A549 (cell line): ENCODE measurements at regions not wholly inside any gene's neighbourhood (a gene's known extent, or its start where the extent isn't known, plus 50 kb on each side); places are given as distances from the start of the nearest gene placed in this dataset.

ENCODE experiments used
- ATAC-seq, 2 experiments: fragments of 200-7000 bp in 1 of 2; fragments of >200 bp in 1 of 2; cut with Nextera tagmentation in 1 of 2; cut with Tn5 transposase in 1 of 2; 3 replicates each; pipeline versions ENCODE4 v1.8.0 to v1.9.1; 2018 to 2020; ENCODE audit warnings: mild to moderate bottlenecking in 1 of 2, moderate library complexity in 1 of 2
- CTCF ChIA-PET: fragments of 300-600 bp; sonication (Branson Sonifier 250); formaldehyde crosslinking; extraction: SDS; loops from one replicate; lab custom pipeline; 2021; ENCODE audit warnings: antibody characterized with exemption, inconsistent platforms; lab: Yijun Ruan, JAX
- POLR2A ChIA-PET: fragments of 350-600 bp; formaldehyde crosslinking; extraction: SDS; loops from one replicate; lab custom pipeline; 2021; ENCODE audit warnings: antibody characterized with exemption, inconsistent platforms; lab: Yijun Ruan, JAX
- DNase-seq, 2 experiments: peaks; one replicate each; pipeline versions ENCODE4 v3.0.0 to v3.0.0-alpha.2; 2011 to 2016; ENCODE audit warnings: low read depth in 1 of 2, low spot score in 1 of 2
- FAIRE-seq: peaks from 2 replicates; lab custom pipeline; 2011; peaks lifted over from hg19 to GRCh38; lab: Jason Lieb, UNC
- H3K27ac ChIP-seq, 2 experiments: fragments of >200 bp; sonication (Bioruptor Twin); formaldehyde crosslinking; 3 replicates each; pipeline ENCODE4 v1.5.1; 2016 to 2017
- H3K4me1 ChIP-seq: fragments of >200 bp; sonication (Bioruptor Twin); formaldehyde crosslinking; 3 replicates; pipeline ENCODE4 v1.6.1; 2016
- H3K4me2 ChIP-seq: fragments of >200 bp; sonication (Bioruptor Twin); formaldehyde crosslinking; 3 replicates; pipeline ENCODE4 v1.6.1; 2016
- H3K4me3 ChIP-seq: fragments of >200 bp; sonication (Bioruptor Twin); formaldehyde crosslinking; 3 replicates; pipeline ENCODE4 v1.5.1; 2016
- H3K9me3 ChIP-seq: fragments of >200 bp; sonication (Bioruptor Twin); formaldehyde crosslinking; 3 replicates; pipeline ENCODE4 v1.6.1; 2016
- CBX2 ChIP-seq: fragments of 200-600 bp; sonication (generic); IDR thresholded peaks from 2 replicates; pipeline ENCODE4 v1.6.1; 2016; ENCODE audit warnings: low read depth, mild to moderate bottlenecking, borderline replicate concordance
- CEBPB ChIP-seq, 2 experiments: fragments of >200 bp in 1 of 2; sonication (Bioruptor Twin) in 1 of 2; formaldehyde crosslinking in 1 of 2; IDR thresholded peaks; 2 replicates each; pipeline ENCODE4 v1.6.1; 2012 to 2016
- EHF ChIP-seq: fragments of 250-450 bp; sonication (Bioruptor Pico); IDR thresholded peaks from 2 replicates; pipeline ENCODE4 v1.5.0; 2020; ENCODE audit warnings: mild to moderate bottlenecking
- EHMT2 ChIP-seq: fragments of 200-600 bp; sonication (generic); IDR thresholded peaks from 2 replicates; pipeline ENCODE4 v1.6.1; 2016; ENCODE audit warnings: antibody characterized with exemption, low read depth, mild to moderate bottlenecking, moderate library complexity
- EP300 ChIP-seq, 2 experiments: fragments of >200 bp; sonication (Bioruptor Twin); formaldehyde crosslinking; IDR thresholded peaks; 2 replicates in 1 of 2; 3 replicates in 1 of 2; pipeline ENCODE4 v1.6.1; 2016 to 2017
- HMGXB4 ChIP-seq: fragments of 250-450 bp; sonication (Bioruptor Pico); IDR thresholded peaks from 2 replicates; pipeline ENCODE4 v1.5.0; 2021; ENCODE audit warnings: mild to moderate bottlenecking, moderate library complexity, borderline replicate concordance
- HOXA7 ChIP-seq: fragments of 250-450 bp; sonication (Bioruptor Pico); IDR thresholded peaks from 2 replicates; pipeline ENCODE4 v1.5.0; 2020; ENCODE audit warnings: mild to moderate bottlenecking, moderate library complexity
- HOXB13 ChIP-seq: fragments of 250-450 bp; sonication (Bioruptor Pico); IDR thresholded peaks from 2 replicates; pipeline ENCODE4 v1.5.0; 2020; ENCODE audit warnings: low read depth, mild to moderate bottlenecking, moderate library complexity
- KDM1A ChIP-seq: fragments of 200-600 bp; sonication (generic); IDR thresholded peaks from 2 replicates; pipeline ENCODE4 v1.6.1; 2016; ENCODE audit warnings: low read depth, mild to moderate bottlenecking
- KDM5A ChIP-seq: fragments of 200-600 bp; sonication (generic); IDR thresholded peaks from 2 replicates; pipeline ENCODE4 v1.6.1; 2016; ENCODE audit warnings: antibody characterized with exemption, mild to moderate bottlenecking
- MAFK ChIP-seq: fragments of 450-650 bp; IDR thresholded peaks from 2 replicates; pipeline ENCODE4 v1.6.1; 2014; ENCODE audit not compliant: partially characterized antibody
- MYC ChIP-seq: IDR thresholded peaks from 2 replicates; pipeline ENCODE4 v1.6.1; 2012; ENCODE audit warnings: mild to moderate bottlenecking, inconsistent platforms, low read length, improper control_type of control experiment, borderline replicate concordance
- NPAS2 ChIP-seq: fragments of 250-450 bp; sonication (Bioruptor Pico); IDR thresholded peaks from 2 replicates; pipeline ENCODE4 v1.8.0; 2022; ENCODE audit warnings: mild to moderate bottlenecking, moderate library complexity, borderline replicate concordance
- NR3C1 ChIP-seq: fragments of >200 bp; sonication (Bioruptor Twin); formaldehyde crosslinking; IDR thresholded peaks from 3 replicates; pipeline ENCODE4 v1.6.1; 2017
- PBX3 ChIP-seq: IDR thresholded peaks from 2 replicates; pipeline ENCODE4 v1.6.1; 2012
- PHF8 ChIP-seq: fragments of 200-600 bp; sonication (generic); IDR thresholded peaks from 2 replicates; pipeline ENCODE4 v1.6.1; 2016; ENCODE audit warnings: low read depth, mild to moderate bottlenecking, antibody characterized with exemption, moderate library complexity, borderline replicate concordance
- RAD21 ChIP-seq, 2 experiments: fragments of >200 bp in 1 of 2; sonication (Bioruptor Twin) in 1 of 2; formaldehyde crosslinking in 1 of 2; IDR thresholded peaks in 1 of 2; conservative IDR thresholded peaks in 1 of 2; 2 replicates in 1 of 2; 3 replicates in 1 of 2; pipeline ENCODE4 v1.6.1; 2012 to 2018; ENCODE audit warnings: inconsistent platforms in 1 of 2
- RCOR1 ChIP-seq: fragments of 150-350 bp; IDR thresholded peaks from 2 replicates; pipeline ENCODE4 v1.6.1; 2014; ENCODE audit warnings: antibody characterized with exemption, low read length, low read depth
- RNF2 ChIP-seq: fragments of 200-600 bp; sonication (generic); IDR thresholded peaks from 2 replicates; pipeline ENCODE4 v1.6.1; 2016; ENCODE audit warnings: low read depth, mild to moderate bottlenecking, antibody characterized with exemption, moderate library complexity, borderline replicate concordance
- SMC3 ChIP-seq: fragments of >200 bp; sonication (Bioruptor Twin); formaldehyde crosslinking; IDR thresholded peaks from 3 replicates; pipeline ENCODE4 v1.6.1; 2018; ENCODE audit warnings: inconsistent platforms
- TFCP2L1 ChIP-seq: fragments of 250-450 bp; sonication (Bioruptor Pico); IDR thresholded peaks from 2 replicates; pipeline ENCODE4 v1.5.0; 2021; ENCODE audit warnings: mild to moderate bottlenecking
- ZFP36 ChIP-seq: fragments of 450-650 bp; IDR thresholded peaks from 2 replicates; pipeline ENCODE4 v1.6.1; 2014; ENCODE audit warnings: borderline replicate concordance; ENCODE audit not compliant: partially characterized antibody
- ZSCAN20 ChIP-seq: fragments of 250-450 bp; sonication (Bioruptor Pico); IDR thresholded peaks from 2 replicates; pipeline ENCODE4 v1.8.0; 2022; ENCODE audit warnings: mild to moderate bottlenecking, moderate library complexity
- WGBS: methylation state at CpG from one replicate; pipeline ENCODE4 v1.1.6; 2017; ENCODE audit errors: missing lambda C conversion rate; 5-methylcytosine and 5-hydroxymethylcytosine counted together
- TF ChIP-seq, protein P1 (sequence below): fragments of >200 bp; sonication (Bioruptor Twin); formaldehyde crosslinking; IDR thresholded peaks from 2 replicates; pipeline ENCODE4 v1.6.1; 2016

- POLR2A ChIA-PET, result no interaction called here
- FAIRE-seq, result no peak
- TF ChIP-seq HMGXB4 (CRISPR knock-in tag), result no peak
- TF ChIP-seq ZSCAN20 (CRISPR knock-in tag), result no peak
- TF ChIP-seq PHF8, result no peak
- no peak for TF ChIP-seq ZFP36
- TF ChIP-seq RNF2, result no peak
- TF ChIP-seq CBX2, result no peak
- TF ChIP-seq, all 56 proteins: peak for 0
- WGBS, result 0% methylated on average over 1 of the region's 1 CpG
- CTCF ChIA-PET, result no interaction called here
- no peaks in the 10 kb centered on the region for H3K9me3 ChIP-seq
- no peak overlapping the region for H3K4me3 ChIP-seq
- H3K27ac ChIP-seq, result no peak overlapping the region
- H3K4me2 ChIP-seq, result no peak overlapping the region
- no peaks in the 10 kb centered on the region for H3K4me1 ChIP-seq
- DNase-seq (no peak), ATAC-seq (no peak)
Measured at GRCh38 chrY:7723991-7724632, 812.6 kb upstream of the AMELY start.

DNA sequence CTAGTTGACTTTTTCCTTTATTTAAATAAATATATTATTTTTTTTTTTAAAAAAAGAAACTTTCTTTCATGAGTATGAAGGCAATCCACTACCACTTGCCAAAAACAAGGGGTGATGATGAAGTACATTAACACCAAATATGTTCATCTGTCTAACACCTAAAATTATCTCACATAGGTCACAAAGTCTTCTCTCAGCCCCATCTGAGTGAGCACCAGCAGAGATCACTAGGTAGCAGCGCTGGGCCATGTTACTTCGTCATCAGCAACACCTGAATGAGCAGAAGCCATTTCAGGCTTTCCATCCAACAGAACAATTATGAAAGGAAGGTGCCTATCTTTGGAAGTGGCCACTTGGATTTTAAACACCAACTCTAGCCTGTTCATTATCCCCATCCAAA lies 811.6 kb upstream of the AMELY start:
- no peak overlapping the region for H3K27ac ChIP-seq
- POLR2A ChIA-PET, result no interaction called here
- CTCF ChIA-PET, result no interaction called here
- no peaks in the 10 kb centered on the region for H3K4me1 ChIP-seq
- FAIRE-seq (no peak), ATAC-seq (no peak), DNase-seq (no peak)
- no peak overlapping the region for H3K4me2 ChIP-seq
- TF ChIP-seq RCOR1 (no peak), MYC (no peak), HOXB13 (CRISPR knock-in tag) (no peak), EHMT2 (no peak)
- TF ChIP-seq, protein P1, sequence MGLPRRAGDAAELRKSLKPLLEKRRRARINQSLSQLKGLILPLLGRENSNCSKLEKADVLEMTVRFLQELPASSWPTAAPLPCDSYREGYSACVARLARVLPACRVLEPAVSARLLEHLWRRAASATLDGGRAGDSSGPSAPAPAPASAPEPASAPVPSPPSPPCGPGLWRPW, result no peak
- WGBS, result 0% methylated on average over 2 of the region's 2 CpGs
- no peaks in the 10 kb centered on the region for H3K9me3 ChIP-seq
- no peak overlapping the region for H3K4me3 ChIP-seq

GRCh38 chrY:7722566-7722965 lies 811.0 kb upstream of the AMELY start:
- Histone ChIP-seq H3K4me2 (no peak overlapping the region), H3K4me1 (no peaks in the 10 kb centered on the region), H3K4me3 (no peak overlapping the region), H3K9me3 (no peaks in the 10 kb centered on the region), H3K27ac (no peak overlapping the region)
- FAIRE-seq (no peak), DNase-seq (no peak), ATAC-seq (no peak)
- CTCF ChIA-PET, result no interaction called here
- POLR2A ChIA-PET, result no interaction called here
- no peak for TF ChIP-seq MAFK
- no peak for TF ChIP-seq KDM5A
- no peak for TF ChIP-seq KDM1A
- no peak for TF ChIP-seq NPAS2 (CRISPR knock-in tag)
- TF ChIP-seq SMC3, result no peak
- no peak for TF ChIP-seq NR3C1

DNA sequence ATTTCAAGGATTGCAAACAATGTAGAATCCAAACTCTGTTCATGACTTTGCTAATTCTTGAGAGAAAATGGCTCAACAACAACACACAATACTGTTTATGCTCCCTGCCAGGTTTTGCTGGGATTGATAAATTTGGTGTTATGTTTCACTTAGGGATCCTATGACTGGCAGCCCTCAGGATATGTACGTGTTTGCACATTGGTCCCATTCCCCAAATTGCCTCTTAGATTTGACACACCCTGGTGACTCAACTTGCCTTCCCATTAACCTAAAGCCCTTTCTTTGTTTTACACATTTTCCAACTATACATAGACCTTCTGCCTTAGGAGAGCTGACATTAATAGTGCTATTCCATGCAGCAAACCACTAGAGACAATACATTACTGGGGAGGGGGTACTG lies 809.4 kb upstream of the AMELY start:
- no peak overlapping the region for H3K27ac ChIP-seq
- no peak for DNase-seq
- no peak overlapping the region for H3K4me2 ChIP-seq
- no peak for FAIRE-seq
- TF ChIP-seq MAFK (no peak), KDM1A (no peak), CBX2 (no peak), HOXA7 (CRISPR knock-in tag) (no peak), TFCP2L1 (CRISPR knock-in tag) (no peak), EP300 (IDR thresholded peaks at IDR 0.05) (no peak), PBX3 (no peak), NR3C1 (no peak), EHF (no peak), ZSCAN20 (CRISPR knock-in tag) (no peak), KDM5A (no peak), CEBPB (IDR thresholded peaks at IDR 0.05) (no peak), RAD21 (conservative IDR thresholded peaks at IDR 0.05 in 1 of 2, IDR thresholded peaks at IDR 0.05 in 1 of 2) (no peak)
- no peaks in the 10 kb centered on the region for H3K4me1 ChIP-seq
- ATAC-seq, result no peak
- 0% methylated on average over 1 of the region's 1 CpG for WGBS
- ChIA-PET POLR2A (no interaction called here), CTCF (no interaction called here)
- no peak overlapping the region for H3K4me3 ChIP-seq
- no peaks in the 10 kb centered on the region for H3K9me3 ChIP-seq
